ENCODE measurements at regions not wholly inside any gene's neighbourhood (a gene's known extent, or its start where the extent isn't known, plus 50 kb on each side); places are given as distances from the start of the nearest gene placed in this dataset.

- TF ChIP-seq CHD7 (IDR thresholded peaks at IDR 0.05; ENCODE audit: insufficient replicate concordance, low read length) (no peak), RNF2 (IDR thresholded peaks at IDR 0.05; ENCODE audit: borderline replicate concordance, low read depth, low read length, missing control alignments, poor library complexity, severe bottlenecking) (no peak), PHF8 (conservative IDR thresholded peaks at IDR 0.05; ENCODE audit: low read depth, low read length) (no peak), ZNF274 (IDR thresholded peaks at IDR 0.05; ENCODE audit: borderline replicate concordance, extremely low read depth, low read length) (no peak), RFX5 (IDR thresholded peaks at IDR 0.05; ENCODE audit: borderline replicate concordance, low read depth, low read length) (no peak), SP2 (IDR thresholded peaks at IDR 0.05; ENCODE audit: low read length) (no peak), SIN3A (conservative IDR thresholded peaks at IDR 0.05 in 1 of 2, IDR thresholded peaks at IDR 0.05 in 1 of 2; ENCODE audit: low read depth in 1 of 2, low read length in 2 of 2) (no peak), GTF2F1 (IDR thresholded peaks at IDR 0.05; ENCODE audit: borderline replicate concordance, low read depth, low read length) (no peak), CBX5 (IDR thresholded peaks at IDR 0.05; ENCODE audit: low read depth, low read length) (no peak)
Measured at GRCh38 chr1:22333516-22334121, 118.0 kb upstream of the ZBTB40 start (continued).

Measured in H1 (cell line).